Testis (tissue), 2 donors: ENCODE measurements at regions not wholly inside any gene's neighbourhood (a gene's known extent, or its start where the extent isn't known, plus 50 kb on each side); places are given as distances from the start of the nearest gene placed in this dataset.

Source experiments
- DNase-seq: peaks from one replicate; pipeline ENCODE4 v3.0.0-alpha.2; 2019
- H3K27ac ChIP-seq, 2 donors: fragments of 200-600 bp; sonication (generic); one replicate each; pipeline ENCODE4 v1.5.1; 2019
- H3K27me3 ChIP-seq: fragments of 200-600 bp; sonication (generic); one replicate; pipeline ENCODE4 v1.5.1; 2019
- H3K36me3 ChIP-seq: fragments of 200-600 bp; sonication (generic); one replicate; pipeline ENCODE4 v1.5.1; 2017; ENCODE audit warnings: low read depth; ENCODE audit errors: missing control alignments
- H3K4me1 ChIP-seq: fragments of 200-600 bp; sonication (generic); one replicate; pipeline ENCODE4 v1.5.1; 2019
- H3K4me3 ChIP-seq, 2 donors: fragments of 200-600 bp; sonication (generic); one replicate each; pipeline ENCODE4 v1.5.1; 2017 to 2019
- H3K9me3 ChIP-seq: fragments of 200-600 bp; sonication (generic); one replicate; pipeline ENCODE4 v1.5.1; 2017
- POLR2A ChIP-seq: fragments of 450-650 bp; IDR thresholded peaks from one replicate; pipeline ENCODE4 v1.6.1; 2017; ENCODE audit warnings: antibody characterized with exemption, mild to moderate bottlenecking, moderate library complexity
- WGBS, 2 donors: methylation state at CpG; one replicate each; pipeline ENCODE4 v1.1.5; 2018; 5-methylcytosine and 5-hydroxymethylcytosine counted together
- intact Hi-C: fragments of 100-400 bp; cut with DNase I; formaldehyde crosslinking; loops from one replicate; pipeline ENCODE4 v1.15.1; 2023; ENCODE audit warnings: low total_unique reads
- TF ChIP-seq, protein P1 (sequence below), 3 experiments: fragments of 450-650 bp in 2 of 3; fragments of 200-600 bp in 1 of 3; sonication (generic) in 1 of 3; IDR thresholded peaks; one replicate each; pipeline ENCODE4 v1.5.1; 2016 to 2019; ENCODE audit warnings: antibody characterized with exemption in 3 of 3, mild to moderate bottlenecking in 2 of 3, moderate library complexity in 1 of 3

DNA sequence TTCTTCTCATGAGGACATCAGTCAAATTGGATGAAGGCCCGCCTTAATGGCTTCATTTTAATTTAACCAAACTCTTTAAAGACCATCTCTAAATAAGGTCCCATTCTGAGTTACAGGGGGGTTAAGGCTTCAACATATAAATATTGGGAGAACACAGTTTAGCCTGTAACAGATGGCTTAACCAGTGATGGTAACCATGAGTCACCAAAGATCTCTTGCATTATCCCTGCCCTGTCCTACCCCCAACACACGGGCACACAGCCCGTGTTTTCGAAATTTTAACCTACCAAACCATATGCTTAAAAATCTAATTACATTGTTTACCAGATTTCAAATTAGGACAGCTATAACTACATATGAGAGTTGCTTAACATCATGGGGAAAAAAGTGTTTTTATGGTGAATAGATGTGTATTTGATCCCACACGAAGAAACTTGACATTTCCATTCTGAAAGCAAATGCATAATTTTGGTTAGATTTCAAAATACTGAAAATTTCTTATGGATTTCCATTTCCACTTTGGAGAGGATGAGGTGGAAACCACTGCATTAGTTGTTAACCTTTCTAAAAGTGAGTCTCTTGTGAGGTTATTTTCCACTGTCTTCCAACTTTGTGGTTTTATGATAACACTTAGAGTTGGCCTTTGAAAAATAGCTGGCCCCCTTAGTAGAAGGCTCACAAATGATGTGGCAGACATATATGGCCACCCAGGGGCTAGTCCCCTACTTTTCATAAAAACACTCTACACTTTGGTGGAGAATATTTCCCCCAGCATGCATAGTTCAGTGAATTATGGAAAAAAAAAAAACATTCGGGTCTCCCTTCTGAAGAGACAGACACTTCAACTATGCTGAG, 849.3 kb downstream of the TLE1 start:
- 96 to 97% methylated on average over 6 of the region's 6 CpGs for WGBS, 2 donors
- Histone ChIP-seq H3K36me3 (no peaks in the 10 kb centered on the region), H3K4me3 (no peak overlapping the region), H3K27ac (no peak overlapping the region), H3K9me3 (no peaks in the 10 kb centered on the region), H3K27me3 (no peaks in the 10 kb centered on the region), H3K4me1 (no peaks in the 10 kb centered on the region)
- TF ChIP-seq POLR2A, result no peak
- TF ChIP-seq, protein P1, sequence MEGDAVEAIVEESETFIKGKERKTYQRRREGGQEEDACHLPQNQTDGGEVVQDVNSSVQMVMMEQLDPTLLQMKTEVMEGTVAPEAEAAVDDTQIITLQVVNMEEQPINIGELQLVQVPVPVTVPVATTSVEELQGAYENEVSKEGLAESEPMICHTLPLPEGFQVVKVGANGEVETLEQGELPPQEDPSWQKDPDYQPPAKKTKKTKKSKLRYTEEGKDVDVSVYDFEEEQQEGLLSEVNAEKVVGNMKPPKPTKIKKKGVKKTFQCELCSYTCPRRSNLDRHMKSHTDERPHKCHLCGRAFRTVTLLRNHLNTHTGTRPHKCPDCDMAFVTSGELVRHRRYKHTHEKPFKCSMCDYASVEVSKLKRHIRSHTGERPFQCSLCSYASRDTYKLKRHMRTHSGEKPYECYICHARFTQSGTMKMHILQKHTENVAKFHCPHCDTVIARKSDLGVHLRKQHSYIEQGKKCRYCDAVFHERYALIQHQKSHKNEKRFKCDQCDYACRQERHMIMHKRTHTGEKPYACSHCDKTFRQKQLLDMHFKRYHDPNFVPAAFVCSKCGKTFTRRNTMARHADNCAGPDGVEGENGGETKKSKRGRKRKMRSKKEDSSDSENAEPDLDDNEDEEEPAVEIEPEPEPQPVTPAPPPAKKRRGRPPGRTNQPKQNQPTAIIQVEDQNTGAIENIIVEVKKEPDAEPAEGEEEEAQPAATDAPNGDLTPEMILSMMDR (IDR thresholded peaks at IDR 0.05), result no peak
- intact Hi-C loops, result no loop called here
- no peak for DNase-seq

DNA sequence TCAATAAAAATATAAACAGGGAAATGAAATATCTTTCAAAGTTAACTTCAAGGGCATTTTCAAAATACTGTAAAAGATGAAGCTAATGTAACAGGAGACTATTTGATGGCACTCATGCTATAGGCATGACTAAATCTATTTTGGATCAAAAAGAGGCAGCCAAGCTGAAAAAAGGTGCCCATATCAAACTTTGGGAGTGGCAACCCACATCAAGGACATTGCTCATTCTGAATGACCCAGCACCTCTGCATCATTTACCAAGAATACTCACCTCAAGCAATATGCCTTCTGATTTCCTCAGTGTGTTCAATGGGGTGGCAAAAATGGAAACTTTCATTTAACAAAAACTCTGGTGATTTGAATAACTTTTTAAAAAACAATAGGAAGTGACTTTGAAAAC, 853.3 kb downstream of the TLE1 start:
- no peaks in the 10 kb centered on the region for H3K36me3 ChIP-seq
- no peaks in the 10 kb centered on the region for H3K4me1 ChIP-seq
- intact Hi-C loops, result no loop called here
- H3K27me3 ChIP-seq, result no peaks in the 10 kb centered on the region
- TF ChIP-seq, protein P1 (IDR thresholded peaks at IDR 0.05), result no peak
- TF ChIP-seq POLR2A, result no peak
- no peaks in the 10 kb centered on the region for H3K9me3 ChIP-seq
- H3K27ac ChIP-seq, result no peak overlapping the region
- DNase-seq, result no peak
- H3K4me3 ChIP-seq, result no peak overlapping the region

DNA sequence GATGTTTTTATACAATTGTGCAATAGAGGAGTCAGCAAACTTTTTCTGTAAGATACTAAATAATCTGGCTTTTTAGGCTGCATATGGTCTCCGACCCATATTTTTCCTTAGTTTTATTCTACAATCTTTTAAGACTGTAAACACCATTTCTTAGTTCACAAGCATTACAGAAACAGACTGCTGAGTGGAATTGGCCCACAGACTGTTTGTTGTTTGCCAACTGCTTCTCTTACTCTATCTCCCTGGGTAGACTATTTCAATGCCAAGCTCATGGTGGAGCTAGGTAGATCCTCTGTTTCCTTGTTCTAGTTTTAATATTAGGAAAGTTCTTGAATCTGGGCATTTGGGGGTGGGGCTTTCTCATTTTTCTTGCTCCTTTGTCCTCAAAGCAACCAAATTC, 857.6 kb downstream of the TLE1 start:
- H3K36me3 ChIP-seq, result no peaks in the 10 kb centered on the region
- WGBS, 2 donors, result 90 to 94% methylated on average over 1 of the region's 1 CpG
- no peak for TF ChIP-seq POLR2A
- TF ChIP-seq, protein P1 (IDR thresholded peaks at IDR 0.05), result no peak
- intact Hi-C loops, result no loop called here
- no peak overlapping the region for H3K27ac ChIP-seq
- H3K9me3 ChIP-seq, result no peaks in the 10 kb centered on the region
- no peak overlapping the region for H3K4me3 ChIP-seq
- DNase-seq, result no peak
- H3K27me3 ChIP-seq, result no peaks in the 10 kb centered on the region
- H3K4me1 ChIP-seq, result no peaks in the 10 kb centered on the region

DNA sequence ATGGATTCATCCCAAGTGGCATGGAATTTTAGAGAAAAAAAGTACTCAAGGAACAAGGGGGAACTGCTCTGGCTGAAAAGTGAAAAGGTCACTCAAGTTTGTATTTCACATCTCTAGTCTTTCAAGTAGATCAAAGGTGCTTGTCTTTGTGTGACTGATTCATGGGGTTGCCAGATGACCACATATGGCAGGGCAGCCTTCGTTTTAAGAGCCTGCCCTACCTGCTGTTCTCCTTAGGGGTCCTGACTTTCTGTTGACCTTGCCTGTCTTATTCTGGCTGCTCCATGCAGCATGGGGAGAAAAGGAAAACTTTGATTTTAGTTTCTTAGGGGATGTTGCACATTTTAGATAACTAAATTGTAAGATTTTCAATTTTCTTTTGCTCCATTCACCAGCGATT, 877.7 kb downstream of the TLE1 start:
- TF ChIP-seq, protein P1 (IDR thresholded peaks at IDR 0.05), result no peak
- no peak for TF ChIP-seq POLR2A
- Histone ChIP-seq H3K36me3 (no peaks in the 10 kb centered on the region), H3K27ac (no peak overlapping the region), H3K4me3 (no peak overlapping the region), H3K9me3 (no peaks in the 10 kb centered on the region), H3K27me3 (no peaks in the 10 kb centered on the region), H3K4me1 (no peaks in the 10 kb centered on the region)
- intact Hi-C loops, result no loop called here
- WGBS, 2 donors, result 45 to 54% methylated on average over 2 of the region's 2 CpGs
- no peak for DNase-seq

DNA sequence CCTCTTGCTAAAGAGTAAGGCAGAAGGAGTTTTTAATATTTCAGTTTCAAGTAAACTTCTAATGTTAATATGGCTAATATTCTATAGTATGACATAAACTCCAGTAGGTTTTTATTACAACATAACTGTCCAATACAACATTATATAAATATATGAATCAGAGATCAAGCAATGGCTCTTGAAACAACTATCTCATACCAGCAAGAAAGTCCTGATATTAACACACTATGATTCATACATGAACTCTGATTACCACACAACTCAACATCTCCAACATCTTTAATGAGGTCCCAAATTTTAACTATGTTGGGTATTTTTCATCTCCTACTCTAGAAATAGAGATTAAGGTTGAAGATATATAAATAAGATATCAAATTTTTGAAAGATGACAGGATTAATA, 878.3 kb downstream of the TLE1 start:
- H3K4me3 ChIP-seq, result no peak overlapping the region
- TF ChIP-seq POLR2A, result no peak
- TF ChIP-seq, protein P1 (IDR thresholded peaks at IDR 0.05), result no peak
- H3K36me3 ChIP-seq, result no peaks in the 10 kb centered on the region
- DNase-seq, result no peak
- H3K27ac ChIP-seq, result no peak overlapping the region
- intact Hi-C loops, result no loop called here
- H3K27me3 ChIP-seq, result no peaks in the 10 kb centered on the region
- H3K4me1 ChIP-seq, result no peaks in the 10 kb centered on the region
- no peaks in the 10 kb centered on the region for H3K9me3 ChIP-seq
